Panc1 (cell line): ENCODE measurements at regions not wholly inside any gene's neighbourhood (a gene's known extent, or its start where the extent isn't known, plus 50 kb on each side); places are given as distances from the start of the nearest gene placed in this dataset.

Experiments used
- ATAC-seq: fragments of 200-7000 bp; cut with Tn5 transposase; 2 replicates; pipeline ENCODE4 v1.9.1; 2020; ENCODE audit warnings: mild to moderate bottlenecking, moderate library complexity
- BruUV-seq: library from RNA; stranded (reverse); fragments of 400-500 nt; replicated peaks from 2 replicates; lab custom pipeline; 2021; lab: Mats Ljungman, UMichigan
- CTCF ChIA-PET: fragments of 300-600 bp; sonication (Branson Sonifier 250); formaldehyde crosslinking; loops from one replicate; lab custom pipeline; 2022; ENCODE audit warnings: antibody characterized with exemption; lab: Charles Lee
- POLR2A ChIA-PET: fragments of 300-600 bp; sonication (Branson Sonifier 250); formaldehyde crosslinking; loops from one replicate; lab custom pipeline; 2022; ENCODE audit warnings: antibody characterized with exemption; lab: Charles Lee
- DNase-seq: peaks from one replicate; pipeline ENCODE4 v3.0.0-alpha.2; 2010; ENCODE audit warnings: low read depth, low spot score
- H3K27ac ChIP-seq: 2 replicates; pipeline ENCODE4 v1.5.1; 2011; ENCODE audit warnings: mild to moderate bottlenecking, low read length, inconsistent platforms
- H3K27me3 ChIP-seq: fragments of 200-500 bp; sonication (Bioruptor generic); 2 replicates; pipeline ENCODE4 v1.6.0; 2014; ENCODE audit warnings: low read length, inconsistent platforms; ENCODE audit not compliant: control insufficient read depth, insufficient read depth
- H3K36me3 ChIP-seq: fragments of 200-500 bp; sonication (Bioruptor generic); 2 replicates; pipeline ENCODE4 v1.5.1; 2014; ENCODE audit warnings: inconsistent platforms, mild to moderate bottlenecking, low read length, moderate library complexity; ENCODE audit not compliant: control insufficient read depth, insufficient read depth
- H3K4me1 ChIP-seq: 2 replicates; pipeline ENCODE4 v1.5.1; 2011; ENCODE audit warnings: inconsistent platforms, mild to moderate bottlenecking, low read length, moderate library complexity; ENCODE audit not compliant: control insufficient read depth, insufficient read depth
- H3K4me3 ChIP-seq, 2 experiments: 2 replicates each; pipeline ENCODE4 v1.5.1; 2011 to 2012; ENCODE audit warnings: low read depth in 2 of 2, low read length in 2 of 2, mild to moderate bottlenecking in 2 of 2, inconsistent platforms in 1 of 2, moderate library complexity in 1 of 2
- H3K9me3 ChIP-seq: fragments of 200-500 bp; sonication (Bioruptor generic); 2 replicates; pipeline ENCODE4 v1.5.1; 2014; ENCODE audit warnings: low read depth, mild to moderate bottlenecking, inconsistent platforms, low read length, moderate library complexity; ENCODE audit not compliant: control insufficient read depth, insufficient read depth
- CTCF ChIP-seq: fragments of 450-650 bp; IDR thresholded peaks from 2 replicates; pipeline ENCODE4 v1.5.1; 2017; ENCODE audit warnings: mild to moderate bottlenecking
- POLR2AphosphoS5 ChIP-seq: IDR thresholded peaks from 2 replicates; pipeline ENCODE4 v1.6.1; 2012; ENCODE audit warnings: mild to moderate bottlenecking, low read depth, low read length, moderate library complexity
- REST ChIP-seq, 2 experiments: IDR thresholded peaks; 2 replicates each; pipeline ENCODE4 v1.6.1; 2011 to 2012; ENCODE audit warnings: low read depth in 2 of 2, control low read depth in 1 of 2, low read length in 1 of 2, mild to moderate bottlenecking in 1 of 2, moderate library complexity in 1 of 2; ENCODE audit not compliant: insufficient read depth in 1 of 2
- SIN3A ChIP-seq: IDR thresholded peaks from 2 replicates; pipeline ENCODE4 v1.6.1; 2012; ENCODE audit warnings: low read depth, mild to moderate bottlenecking, low read length, moderate library complexity, borderline replicate concordance; ENCODE audit not compliant: insufficient read depth
- TCF7L2 ChIP-seq: IDR thresholded peaks from 2 replicates; pipeline ENCODE4 v1.6.1; 2011; ENCODE audit warnings: mild to moderate bottlenecking, low read depth, low read length, inconsistent platforms
- in situ Hi-C: cut with HindIII; loops from 2 replicates; pipeline ENCODE4 v1.10.0; 2016; ENCODE audit warnings: low sequenced_read_pairs, low pct_unique_long_range_greater_than_20kb
- intact Hi-C: fragments of 100-400 bp; cut with micrococcal nuclease; formaldehyde crosslinking; loops from one replicate; pipeline ENCODE4 v1.10.0; 2022; ENCODE audit not compliant: unreplicated experiment

GRCh38 chr12:81022531-81022930 is 55.3 kb upstream of the ACSS3 start:
- H3K36me3 ChIP-seq: no peaks in the 10 kb centered on the region
- intact Hi-C loops: no loop called here
- DNase-seq: no peak
- H3K9me3 ChIP-seq: no peaks in the 10 kb centered on the region
- BruUV-seq: no TSS peak
- no peaks in the 10 kb centered on the region for H3K4me1 ChIP-seq
- CTCF ChIA-PET: no interaction called here
- no peak overlapping the region for H3K27ac ChIP-seq
- POLR2A ChIA-PET: no interaction called here
- no peak for TF ChIP-seq POLR2AphosphoS5
- no peak for TF ChIP-seq CTCF
- TF ChIP-seq TCF7L2: no peak
- TF ChIP-seq REST (IDR thresholded peaks at IDR 0.05; ENCODE audit: insufficient read depth in 1 of 2, low read depth in 2 of 2, low read length in 1 of 2): no peak
- TF ChIP-seq SIN3A: no peak
- in situ Hi-C loops: no loop called here
- ATAC-seq: no peak
- H3K4me3 ChIP-seq: no peak overlapping the region
- H3K27me3 ChIP-seq: no peaks in the 10 kb centered on the region

- no peaks in the 10 kb centered on the region for H3K36me3 ChIP-seq
- no peak for DNase-seq
- no TSS peak for BruUV-seq
- H3K27me3 ChIP-seq: no peaks in the 10 kb centered on the region
- no peak overlapping the region for H3K27ac ChIP-seq
- H3K9me3 ChIP-seq: no peaks in the 10 kb centered on the region
- in situ Hi-C loops: no loop called here
- ChIA-PET CTCF (no interaction called here), POLR2A (no interaction called here)
- H3K4me3 ChIP-seq: no peak overlapping the region
- no peak for TF ChIP-seq REST (IDR thresholded peaks at IDR 0.05; ENCODE audit: insufficient read depth in 1 of 2, low read depth in 2 of 2, low read length in 1 of 2)
- no peak for TF ChIP-seq TCF7L2
- TF ChIP-seq POLR2AphosphoS5: no peak
- TF ChIP-seq CTCF: no peak
- no peak for TF ChIP-seq SIN3A
- intact Hi-C loops: no loop called here
- no peak for ATAC-seq
- no peaks in the 10 kb centered on the region for H3K4me1 ChIP-seq
Observed at GRCh38 chr12:81021834-81022233, 56.0 kb upstream of the ACSS3 start.
